SKM-1 treated with dmso at 0.1 percent for 144 hours (cell line): ENCODE measurements at regions not wholly inside any gene's neighbourhood (a gene's known extent, or its start where the extent isn't known, plus 50 kb on each side); places are given as distances from the start of the nearest gene placed in this dataset.
"Not testable (repeated sequence)": the region's sequence is repeated elsewhere in the genome, so short reads cannot be mapped to it uniquely, and the experiment has no call there.

ENCODE experiments used
- DNase-seq: peaks from one replicate; lab custom pipeline; 2025; ENCODE audit not compliant: unreplicated experiment; lab: John Stamatoyannopoulos, UW

GRCh38 chr11:97909614-97910399 is 1110.9 kb upstream of the CNTN5 start:
- DNase-seq, result no peak

- DNase-seq, result no peak
Observed at GRCh38 chr11:97912629-97913028, 1108.1 kb upstream of the CNTN5 start.

- DNase-seq, result not testable (repeated sequence)
Observed at GRCh38 chr11:97922933-97923332, 1097.8 kb upstream of the CNTN5 start.

GRCh38 chr11:97934572-97935208 is 1086.1 kb upstream of the CNTN5 start:
- DNase-seq, result no peak

- no peak for DNase-seq
Observed at GRCh38 chr11:97937501-97937900, 1083.2 kb upstream of the CNTN5 start.

GRCh38 chr11:97938789-97939188 is 1082.0 kb upstream of the CNTN5 start:
- no peak for DNase-seq

- DNase-seq, result no peak
Observed at GRCh38 chr11:97943493-97943892, 1077.3 kb upstream of the CNTN5 start.

- DNase-seq, result no peak
Observed at GRCh38 chr11:97948793-97949192, 1072.0 kb upstream of the CNTN5 start.

- no peak for DNase-seq
Observed at GRCh38 chr11:97955595-97955994, 1065.2 kb upstream of the CNTN5 start.

- DNase-seq, result no peak
Observed at GRCh38 chr11:97956904-97957303, 1063.8 kb upstream of the CNTN5 start.

- DNase-seq, result no peak
Observed at GRCh38 chr11:97961431-97961830, 1059.3 kb upstream of the CNTN5 start.

GRCh38 chr11:97962758-97963157 is 1058.0 kb upstream of the CNTN5 start:
- DNase-seq, result no peak

- DNase-seq, result no peak
Observed at GRCh38 chr11:97963528-97964331, 1057.0 kb upstream of the CNTN5 start.

GRCh38 chr11:97964332-97965004 is 1056.3 kb upstream of the CNTN5 start:
- DNase-seq, result no peak

- DNase-seq, result no peak
Observed at GRCh38 chr11:97965849-97966646, 1054.7 kb upstream of the CNTN5 start.

- DNase-seq, result no peak
Observed at GRCh38 chr11:97966901-97967300, 1053.8 kb upstream of the CNTN5 start.

- no peak for DNase-seq
Observed at GRCh38 chr11:97968071-97968470, 1052.7 kb upstream of the CNTN5 start.

GRCh38 chr11:97972731-97973130 is 1048.0 kb upstream of the CNTN5 start:
- no peak for DNase-seq

GRCh38 chr11:97973352-97973857 is 1047.3 kb upstream of the CNTN5 start:
- no peak for DNase-seq

- DNase-seq, result no peak
Observed at GRCh38 chr11:97974798-97975498, 1045.8 kb upstream of the CNTN5 start.
